ENCODE measurements at regions not wholly inside any gene's neighbourhood (a gene's known extent, or its start where the extent isn't known, plus 50 kb on each side); places are given as distances from the start of the nearest gene placed in this dataset.

- no peak for TF ChIP-seq CTCF (IDR thresholded peaks at IDR 0.05)
- intact Hi-C loops (cut with DNase I), result no loop called here
Observed at GRCh38 chr1:220322570-220322969, 50.3 kb upstream of the RAB3GAP2 start.

More at GRCh38 chr1:220322570-220322969, 50.3 kb upstream of the RAB3GAP2 start:
- no peak overlapping the region for H3K4me3 ChIP-seq
- no peaks in the 10 kb centered on the region for H3K4me1 ChIP-seq
- H3K36me3 ChIP-seq, result no peaks in the 10 kb centered on the region
- no peaks in the 10 kb centered on the region for H3K27me3 ChIP-seq
- H3K9me3 ChIP-seq, result no peaks in the 10 kb centered on the region
- H3K27ac ChIP-seq, result no peak overlapping the region
- no peak for DNase-seq (ENCODE audit: low spot score in 2 of 2)
